Retinal pigment epithelial cell (primary cell): ENCODE measurements at regions not wholly inside any gene's neighbourhood (a gene's known extent, or its start where the extent isn't known, plus 50 kb on each side); places are given as distances from the start of the nearest gene placed in this dataset.

ENCODE experiments used
- DNase-seq: peaks from one replicate; pipeline ENCODE4 v3.0.0-alpha.2; 2010; ENCODE audit warnings: low read depth
- H3K4me3 ChIP-seq: 2 replicates; pipeline ENCODE4 v1.5.1; 2011; ENCODE audit warnings: mild to moderate bottlenecking, low read length, control low read depth, moderate library complexity
- CTCF ChIP-seq: conservative IDR thresholded peaks from 2 replicates; pipeline ENCODE4 v1.5.1; 2011; ENCODE audit warnings: low read depth, low read length, control low read depth, inconsistent platforms

DNA sequence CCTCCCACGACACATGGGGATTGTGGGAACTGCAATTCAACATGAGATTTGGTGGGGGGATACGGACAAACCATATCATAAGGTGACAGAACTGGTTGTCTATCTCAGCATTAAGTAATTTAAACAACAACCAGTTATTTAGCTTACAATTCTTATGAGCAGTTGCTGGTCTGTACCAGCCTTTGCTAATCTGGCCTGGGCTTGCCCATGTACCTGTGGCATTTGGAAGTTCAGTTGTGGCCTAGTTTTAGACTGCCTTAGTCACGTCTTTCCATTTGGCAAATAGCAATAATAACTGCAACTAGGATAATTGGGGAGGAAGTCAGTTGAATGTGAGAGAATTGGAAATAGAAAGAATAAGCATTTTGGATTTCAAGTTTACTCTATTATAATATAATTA is 441.8 kb upstream of the CXADR start:
- H3K4me3 ChIP-seq = no peak overlapping the region
- no peak for DNase-seq
- no peak for TF ChIP-seq CTCF

- H3K4me3 ChIP-seq = no peak overlapping the region
- no peak for TF ChIP-seq CTCF
- DNase-seq = no peak
These were observed 431.6 kb upstream of the CXADR start for GRCh38 chr21:17081193-17081592.

DNA sequence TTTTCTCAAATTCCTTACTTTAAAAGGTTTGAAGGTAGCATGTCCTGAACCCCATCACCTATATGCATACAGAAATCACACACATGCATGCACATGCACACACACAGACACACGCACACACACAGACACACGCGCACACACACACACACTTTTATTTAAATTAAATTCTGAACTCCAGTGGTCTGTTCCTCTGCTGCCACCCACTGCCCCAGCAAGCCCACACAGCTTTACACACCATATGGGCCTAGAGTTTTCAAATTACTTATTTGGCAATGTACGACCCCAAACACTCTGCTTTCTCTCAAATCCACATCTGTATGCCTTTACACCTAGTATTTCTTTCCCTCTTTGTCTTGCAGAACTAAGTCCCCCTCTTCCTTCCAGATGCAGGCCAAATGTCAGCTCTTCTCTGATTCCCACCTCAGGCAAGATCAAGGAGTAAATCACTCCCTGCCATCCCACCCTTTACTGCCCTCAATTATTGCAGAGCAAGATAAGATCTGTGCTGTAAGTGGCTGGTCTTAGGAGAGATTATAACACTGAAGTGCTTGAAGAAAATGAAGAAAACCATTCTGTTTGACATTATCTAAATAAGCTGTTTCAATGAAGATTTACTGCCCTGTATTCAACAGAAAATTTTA is 429.9 kb upstream of the CXADR start:
- no peak overlapping the region for H3K4me3 ChIP-seq
- no peak for TF ChIP-seq CTCF
- no peak for DNase-seq

DNA sequence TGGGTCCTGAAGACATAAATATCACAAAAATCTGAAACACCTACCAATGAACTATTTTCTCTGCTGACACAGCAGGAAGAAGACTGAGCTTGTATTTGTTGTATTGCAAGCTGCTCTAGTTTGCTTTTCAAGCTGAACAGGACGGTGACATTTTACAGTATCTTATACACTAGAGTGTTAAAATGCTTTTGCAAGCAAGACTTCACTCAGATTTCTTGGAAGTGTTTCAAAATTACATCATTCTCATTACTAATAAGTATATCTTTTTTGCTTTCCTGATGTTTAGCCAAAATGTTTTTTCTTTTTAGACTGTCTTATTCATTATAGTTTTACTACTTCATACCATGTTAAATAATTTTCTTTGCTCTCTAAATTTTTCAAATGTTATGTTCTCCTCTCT is 427.1 kb upstream of the CXADR start:
- no peak overlapping the region for H3K4me3 ChIP-seq
- DNase-seq = no peak
- no peak for TF ChIP-seq CTCF

DNA sequence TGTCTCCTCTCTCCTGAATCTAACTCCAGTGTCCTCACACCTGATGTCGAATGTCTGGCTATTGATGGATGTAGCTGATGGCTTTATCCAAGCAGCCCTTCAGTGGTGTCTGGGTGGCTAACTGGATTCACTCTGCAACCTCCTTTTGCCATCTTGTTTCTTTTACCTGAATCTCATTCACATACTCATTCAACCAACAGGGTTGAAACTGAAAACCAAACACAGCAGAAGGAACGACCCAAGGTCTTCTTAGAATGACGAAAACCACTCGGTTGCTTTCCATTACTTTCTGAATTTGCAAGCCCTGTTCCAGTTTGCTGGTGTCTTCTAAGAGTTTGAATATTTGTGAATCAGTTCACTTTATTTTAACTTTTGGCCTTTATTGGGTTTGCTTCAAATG is 424.3 kb upstream of the CXADR start:
- no peak for TF ChIP-seq CTCF
- H3K4me3 ChIP-seq = no peak overlapping the region
- no peak for DNase-seq

DNA sequence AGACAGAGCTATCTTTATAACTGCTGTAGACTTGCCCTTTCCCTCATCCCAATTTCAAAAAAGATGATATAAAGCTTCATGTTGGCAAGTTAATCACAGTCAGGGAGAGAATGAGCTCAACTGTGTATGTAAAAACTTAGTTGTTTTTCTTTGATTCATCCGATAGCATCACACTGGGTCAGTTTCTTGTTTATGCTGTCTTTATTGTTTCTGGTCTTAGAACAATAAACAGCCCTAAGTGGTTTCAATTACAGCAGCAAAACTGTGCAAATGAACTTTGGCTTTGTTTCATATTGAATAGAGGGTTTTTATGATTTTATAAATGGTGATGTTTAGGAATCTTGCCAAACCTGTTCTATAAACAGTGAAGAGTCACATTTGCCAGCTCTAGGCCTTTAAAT is 423.8 kb upstream of the CXADR start:
- TF ChIP-seq CTCF = no peak
- DNase-seq = no peak
- no peak overlapping the region for H3K4me3 ChIP-seq

- TF ChIP-seq CTCF = no peak
- no peak overlapping the region for H3K4me3 ChIP-seq
- no peak for DNase-seq
These were observed 411.1 kb upstream of the CXADR start for GRCh38 chr21:17101696-17102095.
